ENCODE measurements at regions not wholly inside any gene's neighbourhood (a gene's known extent, or its start where the extent isn't known, plus 50 kb on each side); places are given as distances from the start of the nearest gene placed in this dataset.
"Not testable (repeated sequence)": the region's sequence is repeated elsewhere in the genome, so short reads cannot be mapped to it uniquely, and the experiment has no call there.

DNA sequence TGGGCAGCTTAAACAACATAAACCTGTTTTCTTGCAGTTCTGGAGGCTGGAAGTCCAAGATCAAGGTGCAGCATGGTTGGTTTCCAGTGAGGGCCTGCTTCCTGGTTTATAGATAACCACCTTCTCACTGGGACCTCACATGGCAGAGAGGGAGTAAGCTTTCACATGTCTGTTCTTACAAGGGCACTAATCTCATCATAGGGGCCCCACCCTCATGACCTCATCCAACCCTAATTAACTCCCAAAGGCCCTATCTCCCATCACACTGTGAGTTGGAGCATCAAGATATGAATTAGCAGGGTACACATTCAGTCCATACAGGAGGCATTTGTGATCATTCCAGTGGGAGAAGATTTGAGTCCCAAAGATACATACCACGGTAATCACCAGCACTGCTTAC is 50.5 kb upstream of the GRIN2A start:
- no peak for DNase-seq

DNA sequence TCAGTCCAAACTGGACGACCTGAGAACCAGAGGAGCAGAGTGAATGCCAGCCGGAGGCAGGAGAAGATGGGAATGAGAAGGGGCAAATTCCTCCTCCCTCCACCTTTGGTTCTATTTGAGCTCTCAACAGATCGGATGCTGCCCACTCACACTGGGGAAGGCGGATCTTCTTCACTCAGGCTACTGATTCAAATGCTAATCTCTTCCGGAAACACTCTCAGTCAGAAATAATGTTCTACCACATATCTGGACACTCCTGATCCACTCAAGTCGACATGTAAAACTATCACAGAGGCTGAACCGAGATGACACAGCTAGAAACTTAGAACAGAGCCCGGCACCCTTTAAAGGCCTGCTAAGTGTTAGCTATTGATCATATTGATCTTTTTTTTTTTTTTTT is 57.4 kb upstream of the GRIN2A start:
- no peak for DNase-seq

DNA sequence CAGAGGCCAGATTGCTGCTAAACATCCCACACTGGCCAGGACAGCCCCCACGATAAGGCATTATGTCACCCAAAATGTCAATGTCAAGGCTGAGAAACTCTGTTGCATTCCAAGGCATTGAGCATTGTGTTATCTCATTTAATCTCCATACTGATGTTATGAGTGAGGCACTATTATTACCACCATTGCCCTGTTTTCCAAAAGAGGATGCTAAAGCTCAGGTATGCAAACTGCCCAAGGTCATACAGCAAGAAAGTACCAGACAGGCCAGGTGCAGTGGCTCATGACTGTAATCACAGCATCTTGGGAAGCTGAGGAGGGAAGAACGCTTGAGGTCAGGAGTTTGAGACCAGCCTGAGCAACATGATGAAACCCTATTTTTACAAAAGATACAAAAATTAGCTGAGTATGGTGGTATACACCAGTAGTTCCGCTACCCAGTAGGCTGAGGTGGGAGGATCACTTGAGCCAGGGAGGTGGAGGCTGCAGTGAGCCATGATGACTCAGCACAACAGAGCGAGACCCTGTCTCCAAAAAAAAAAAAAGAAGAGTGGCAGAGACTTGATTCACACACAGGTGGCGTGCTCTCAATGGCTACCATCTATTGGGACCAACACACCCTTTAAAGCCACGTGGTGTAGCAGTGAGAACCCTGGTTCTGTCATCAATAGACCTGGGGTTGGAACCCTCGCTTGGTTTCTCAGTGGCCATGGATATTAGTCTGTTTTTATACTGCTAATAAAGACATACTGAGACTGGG is 58.8 kb upstream of the GRIN2A start:
- DNase-seq = no peak

DNA sequence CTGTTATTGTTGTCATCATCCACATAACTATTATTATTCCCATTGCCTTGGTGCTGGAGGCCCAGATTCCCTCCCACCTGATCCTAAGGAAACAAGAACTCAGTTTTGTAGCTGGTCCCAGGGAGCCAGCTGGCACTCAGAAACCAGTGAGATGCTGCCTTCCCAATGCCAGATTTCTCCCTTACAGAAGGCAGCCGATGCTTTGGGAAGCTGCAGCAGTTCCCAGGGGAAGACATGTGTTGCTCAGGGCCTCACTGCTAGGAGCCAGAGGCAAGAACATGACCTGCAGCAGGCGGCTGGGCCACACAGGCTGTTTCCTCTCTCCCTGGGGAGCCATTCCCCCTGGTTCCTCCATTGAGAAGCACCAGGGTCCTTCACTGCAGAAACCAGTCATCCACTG is 59.9 kb upstream of the GRIN2A start:
- DNase-seq = no peak

DNA sequence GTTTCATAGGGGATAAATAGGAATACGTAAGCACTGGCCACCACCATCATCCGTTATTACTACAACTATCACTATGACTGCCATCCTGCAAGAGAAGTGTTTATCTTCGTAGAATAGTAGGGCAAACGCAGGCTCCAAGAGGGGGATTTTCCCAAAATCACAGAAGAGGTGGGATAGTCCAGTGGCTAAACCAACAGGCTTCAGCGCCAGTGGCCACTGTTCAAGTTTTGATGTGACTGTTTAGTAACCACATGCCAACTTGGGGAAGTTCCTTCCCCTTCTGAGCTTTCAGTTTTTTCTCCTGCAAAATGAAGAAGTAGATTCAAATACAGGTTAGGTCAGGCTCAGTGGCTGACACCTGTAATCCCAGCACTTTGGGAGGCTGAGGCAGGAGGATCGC is 60.7 kb upstream of the GRIN2A start:
- no peak for DNase-seq

- DNase-seq = no peak
Observed at GRCh38 chr16:10245002-10245401, 62.8 kb upstream of the GRIN2A start.

DNA sequence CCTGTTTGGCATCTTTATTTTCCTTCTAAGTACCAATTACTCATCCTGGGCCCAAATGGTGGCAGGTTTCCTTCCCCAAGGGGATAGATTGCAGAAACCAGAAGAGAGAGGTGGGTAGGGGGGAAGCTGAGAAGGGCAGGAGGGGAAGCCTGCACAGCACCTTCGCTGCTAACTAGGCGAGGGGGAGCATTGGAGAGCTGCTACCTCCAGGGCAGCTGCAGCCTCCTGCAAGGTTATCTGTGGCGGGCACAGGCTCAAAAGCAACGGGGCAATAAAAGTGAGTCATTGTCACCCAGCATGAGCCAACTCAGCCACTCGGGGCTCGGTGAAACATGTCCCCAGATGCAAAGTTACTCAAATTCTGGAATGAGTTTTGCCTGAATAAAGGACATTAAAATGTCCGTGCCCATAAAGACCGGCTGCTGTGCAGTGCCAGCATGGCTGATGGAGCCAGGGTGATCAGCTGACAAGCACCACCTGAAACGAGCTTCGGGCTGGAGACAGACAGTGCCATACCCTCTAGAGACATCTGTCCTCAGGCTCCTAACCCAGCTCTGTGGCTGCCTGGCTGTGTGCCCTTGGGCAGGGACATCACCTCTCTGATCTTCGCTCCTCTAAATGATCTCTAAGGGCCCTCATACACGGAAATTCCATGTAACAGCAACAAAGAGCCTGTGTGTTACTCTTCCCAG is 68.1 kb upstream of the GRIN2A start:
- DNase-seq = no peak

DNA sequence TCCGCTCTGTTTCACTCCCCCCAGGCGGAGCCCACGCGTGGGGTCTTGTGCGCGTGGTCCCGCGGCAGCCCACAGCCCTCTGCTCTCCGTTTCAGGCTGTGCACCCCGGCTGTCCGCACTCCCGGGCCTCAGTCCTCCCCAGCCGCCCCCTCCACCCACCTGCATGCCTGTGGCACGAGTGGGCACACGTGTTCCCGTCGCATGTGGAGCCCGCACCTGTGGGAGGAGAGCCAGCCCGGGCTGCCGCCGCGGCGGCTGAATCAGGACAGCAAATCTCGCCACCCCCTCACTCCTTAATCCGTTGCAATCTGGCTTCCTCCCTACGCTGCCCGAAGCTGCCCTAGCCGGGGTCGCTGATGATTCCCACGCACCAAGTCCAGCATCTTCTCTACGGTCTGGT is 69.9 kb upstream of the GRIN2A start:
- DNase-seq = no peak

GRCh38 chr16:10253409-10253808 is 71.2 kb upstream of the GRIN2A start:
- DNase-seq = no peak

DNA sequence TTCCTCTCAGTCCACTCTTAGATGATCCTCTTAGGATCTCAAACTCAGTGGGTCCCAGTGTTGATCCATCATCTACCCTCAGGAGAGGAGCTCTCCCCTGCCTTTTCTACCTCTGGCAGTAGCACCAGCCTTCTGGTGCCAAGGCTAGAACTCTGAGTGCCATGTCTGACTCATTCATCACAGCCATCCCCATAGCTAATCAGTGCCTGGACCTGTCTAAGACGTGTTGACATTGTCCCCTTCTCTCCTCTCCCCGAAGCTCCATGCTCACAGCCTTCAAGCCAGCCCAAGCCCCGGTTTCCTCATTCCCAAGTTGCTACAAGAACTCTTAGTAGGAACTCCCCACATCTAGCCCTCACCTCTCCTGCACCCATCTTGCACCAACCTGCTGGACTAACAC is 73.5 kb upstream of the GRIN2A start:
- DNase-seq = no peak

- peak; percentile 54 for DNase-seq
Observed at GRCh38 chr16:10256784-10257641, 74.8 kb upstream of the GRIN2A start.

DNA sequence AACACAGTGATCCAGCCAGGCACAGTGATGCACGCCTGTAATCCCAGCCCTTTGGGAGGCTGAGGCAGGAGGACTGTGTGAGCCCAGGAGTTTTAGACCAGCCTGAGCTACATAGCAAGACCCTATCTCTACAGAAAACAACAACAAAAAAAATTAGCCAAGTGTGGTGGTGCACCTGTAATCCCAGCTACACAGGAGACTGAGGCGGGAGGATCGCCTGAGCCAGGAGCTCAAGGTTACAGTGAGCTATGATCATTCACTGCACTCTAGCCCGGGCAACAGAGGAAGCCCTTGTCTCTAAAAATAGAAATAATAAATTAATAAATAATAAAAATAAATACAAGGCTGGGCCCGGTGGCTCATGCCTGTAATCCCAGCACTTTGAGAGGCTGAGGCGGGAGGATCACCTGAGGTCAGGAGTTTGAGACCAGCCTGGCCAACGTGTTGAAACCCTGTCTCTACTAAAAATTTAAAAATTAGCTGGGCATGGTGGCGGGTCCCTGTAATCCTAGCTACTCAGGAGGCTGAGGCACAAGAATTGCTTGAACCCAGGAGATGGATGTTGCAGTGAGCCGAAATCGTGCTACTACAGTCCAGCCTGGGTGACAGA is 75.5 kb upstream of the GRIN2A start:
- not testable (repeated sequence) for DNase-seq

- DNase-seq = not testable (repeated sequence)
Observed at GRCh38 chr16:10258930-10259603, 76.8 kb upstream of the GRIN2A start.

- no peak for DNase-seq
Observed at GRCh38 chr16:10261077-10261476, 78.8 kb upstream of the GRIN2A start.

DNA sequence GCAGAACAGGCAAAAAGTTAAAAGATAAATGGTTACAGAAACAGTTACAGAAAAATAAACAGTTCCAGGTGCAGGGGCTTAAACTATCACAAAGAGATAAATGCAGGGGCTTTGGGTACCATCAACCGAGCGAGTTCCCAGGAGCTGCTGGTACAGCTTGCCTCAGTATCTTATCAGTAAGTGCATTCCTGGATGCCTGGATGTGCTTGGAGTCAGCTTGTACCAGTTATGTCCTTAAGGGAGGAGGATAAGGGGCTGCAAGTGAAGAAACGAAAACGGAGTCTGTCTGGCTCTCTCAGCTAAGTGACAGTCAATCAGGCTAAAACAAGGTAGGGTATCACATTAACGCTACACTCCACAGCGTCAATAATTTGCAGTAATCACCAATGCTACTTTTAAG is 79.3 kb upstream of the GRIN2A start:
- not testable (repeated sequence) for DNase-seq

- no peak for DNase-seq
Observed at GRCh38 chr16:10262377-10263132, 80.3 kb upstream of the GRIN2A start.

DNA sequence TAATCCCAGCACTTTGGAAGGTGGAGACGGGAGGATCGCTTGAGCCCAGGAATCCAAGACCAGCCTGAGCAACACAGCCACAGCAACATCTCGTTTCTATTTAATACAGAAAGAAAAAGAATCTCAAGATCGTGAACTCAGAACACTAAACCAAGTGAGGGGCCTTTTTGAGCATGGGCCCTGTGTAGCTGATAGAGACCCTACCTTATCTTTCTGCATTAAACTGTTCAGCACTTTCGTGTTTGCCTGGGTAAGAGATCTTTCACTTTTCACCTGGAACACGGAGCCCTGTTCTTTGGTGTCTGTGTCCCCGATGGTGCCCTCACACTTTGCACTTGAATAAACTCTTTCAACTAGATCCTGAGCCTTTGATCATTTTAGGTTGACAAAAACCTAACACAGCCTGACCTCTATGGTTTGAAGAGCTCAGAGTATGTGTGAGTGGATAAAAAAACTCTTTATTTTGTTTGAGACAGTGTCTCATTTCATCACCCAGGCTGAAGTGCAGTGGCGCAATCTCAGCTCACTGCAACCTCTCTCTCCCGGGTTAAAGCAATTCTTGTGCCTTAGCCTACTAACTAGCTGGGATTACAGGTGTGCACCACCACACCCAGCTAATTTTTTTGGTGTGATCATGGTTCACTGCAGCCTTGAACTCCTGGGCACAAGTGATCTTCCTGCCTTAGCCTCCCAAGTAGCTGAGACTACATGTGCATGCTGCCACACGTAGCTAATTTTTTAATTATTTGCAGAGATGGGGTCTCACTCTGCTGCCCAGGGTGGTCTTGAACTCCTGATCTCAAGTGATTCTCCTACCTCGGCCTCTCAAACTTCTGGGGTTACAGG is 83.8 kb upstream of the GRIN2A start:
- no peak for DNase-seq

DNA sequence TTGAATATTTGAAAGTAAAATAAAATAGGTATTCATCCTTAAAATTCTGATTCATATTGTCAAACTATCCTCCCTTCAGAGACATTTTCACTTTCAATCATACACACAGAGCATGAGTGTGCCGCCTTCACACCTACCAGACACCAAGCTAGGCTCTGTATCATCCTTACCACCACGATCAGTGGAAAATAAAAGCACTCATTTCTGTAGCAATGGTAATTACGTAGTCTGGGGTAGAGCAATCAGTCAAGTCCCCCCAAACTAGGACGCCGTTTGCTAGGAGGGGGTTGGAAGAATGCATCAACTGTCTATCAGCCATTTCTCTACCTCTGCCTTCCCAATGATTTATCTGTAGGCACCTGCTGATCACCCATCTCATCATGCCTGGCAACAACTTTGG is 84.6 kb upstream of the GRIN2A start:
- peak; percentile 5 for DNase-seq

- DNase-seq = no peak
Observed at GRCh38 chr16:10269632-10270031, 87.4 kb upstream of the GRIN2A start.

GRCh38 chr16:10272250-10272854 is 90.1 kb upstream of the GRIN2A start:
- not testable (repeated sequence) for DNase-seq
